ENCODE measurements at regions not wholly inside any gene's neighbourhood (a gene's known extent, or its start where the extent isn't known, plus 50 kb on each side); places are given as distances from the start of the nearest gene placed in this dataset.

DNA sequence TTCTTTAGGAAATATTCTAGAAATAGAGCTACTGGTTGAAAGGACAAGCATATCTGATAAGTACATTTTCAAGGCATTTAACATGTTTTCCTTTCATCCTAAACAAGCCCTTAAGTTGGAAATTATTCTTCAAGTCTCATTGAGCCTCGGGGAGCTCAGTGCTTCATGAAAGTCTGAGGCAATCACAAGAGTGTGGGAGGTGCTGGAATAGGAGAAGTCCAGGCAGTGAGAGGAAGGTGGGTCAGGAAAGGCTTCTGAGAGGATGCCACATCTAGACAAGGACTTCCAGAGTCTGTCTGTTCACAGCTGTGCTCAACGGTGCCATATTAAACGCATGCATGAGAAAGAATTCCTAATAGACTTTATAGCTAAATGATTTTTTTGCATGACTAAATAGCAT is 69.8 kb downstream of the CD83 start:
- DNase-seq, result peak; percentile 18 to 37

DNA sequence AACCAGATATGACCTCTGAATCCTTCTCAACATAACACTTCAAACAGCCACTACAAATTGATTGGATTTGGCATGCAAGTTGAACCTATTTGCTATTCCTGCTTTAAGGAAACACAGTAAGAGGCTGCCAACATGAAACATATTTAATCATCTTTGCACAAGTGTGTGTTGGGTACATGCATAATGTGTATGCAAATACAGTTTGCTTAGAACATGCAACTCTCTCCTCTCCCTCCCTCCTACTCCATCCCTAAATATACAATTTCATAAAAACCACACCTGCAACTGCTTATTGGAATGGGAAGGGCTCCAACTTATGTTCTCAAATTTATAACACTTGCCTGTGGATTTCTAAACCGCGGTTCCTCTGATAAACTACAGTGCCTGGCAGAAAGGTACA is 71.5 kb downstream of the CD83 start:
- DNase-seq, result no peak

DNA sequence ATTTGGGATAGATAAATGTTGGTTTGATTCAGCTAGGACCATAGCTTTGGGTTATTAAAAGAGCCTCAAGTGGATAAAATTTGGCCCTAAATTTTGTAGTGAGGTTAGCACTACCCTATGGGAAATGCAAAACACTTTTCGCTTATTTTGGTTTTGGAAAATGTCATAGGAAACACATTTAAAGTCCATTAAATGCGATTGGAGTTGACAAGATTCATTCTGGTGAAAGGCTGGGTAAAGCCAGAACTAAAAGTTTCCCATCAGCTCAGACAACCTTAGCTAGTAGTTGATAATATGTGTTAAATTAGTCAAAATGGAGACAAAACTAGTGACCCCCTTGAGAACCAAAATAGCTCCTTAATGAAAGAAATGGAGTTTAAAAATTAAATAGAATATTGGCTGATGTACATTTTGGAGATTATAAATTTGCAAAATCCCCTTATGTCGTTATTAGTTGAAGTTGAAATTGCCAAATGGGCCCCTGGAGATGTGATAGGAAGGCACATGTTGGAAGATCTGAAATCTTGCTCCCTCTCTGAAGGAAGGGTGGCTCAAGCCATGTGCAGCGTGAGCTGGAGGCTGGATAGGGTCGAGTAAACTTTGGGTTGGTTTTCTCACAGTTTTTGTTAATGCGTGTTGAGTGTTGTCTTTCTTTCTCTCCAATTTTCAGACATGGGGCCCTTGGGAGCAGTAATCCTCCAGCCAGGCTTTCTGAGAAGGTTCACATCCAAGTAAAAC is 72.8 kb downstream of the CD83 start:
- no peak for DNase-seq

DNA sequence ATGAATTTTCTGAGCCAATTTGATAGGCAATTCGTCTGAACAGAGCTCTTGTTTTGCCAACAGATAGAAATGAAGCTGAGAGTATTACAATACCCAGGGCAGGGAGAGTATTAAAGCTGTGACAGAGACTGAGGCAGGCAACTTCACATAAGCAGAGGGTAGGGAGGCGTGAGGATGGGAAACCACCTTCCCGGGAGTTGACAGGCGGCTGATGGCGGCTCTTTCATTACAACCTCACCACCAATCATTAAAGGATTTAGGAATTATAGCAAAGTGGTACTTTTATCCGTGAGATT is 73.3 kb downstream of the CD83 start:
- DNase-seq, result no peak

DNA sequence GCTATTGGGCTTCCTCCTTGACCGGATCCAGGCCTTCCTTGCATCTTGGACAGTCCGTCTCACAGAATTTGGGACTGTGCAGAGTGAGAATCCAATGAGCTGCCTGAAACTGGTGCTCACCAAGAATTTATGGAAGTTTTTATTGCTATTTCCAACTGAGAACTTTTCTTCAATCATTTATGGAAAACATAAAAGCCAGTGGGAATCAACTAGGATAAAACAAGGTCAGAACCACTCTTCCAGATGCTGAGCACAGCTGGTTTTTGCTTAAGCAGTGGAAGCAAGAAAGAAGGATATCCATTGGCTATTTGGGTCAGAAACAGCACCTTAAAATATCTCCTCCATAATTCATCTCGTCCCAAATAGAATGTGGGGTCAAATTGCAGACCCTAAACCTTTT is 74.2 kb downstream of the CD83 start:
- no peak for DNase-seq

DNA sequence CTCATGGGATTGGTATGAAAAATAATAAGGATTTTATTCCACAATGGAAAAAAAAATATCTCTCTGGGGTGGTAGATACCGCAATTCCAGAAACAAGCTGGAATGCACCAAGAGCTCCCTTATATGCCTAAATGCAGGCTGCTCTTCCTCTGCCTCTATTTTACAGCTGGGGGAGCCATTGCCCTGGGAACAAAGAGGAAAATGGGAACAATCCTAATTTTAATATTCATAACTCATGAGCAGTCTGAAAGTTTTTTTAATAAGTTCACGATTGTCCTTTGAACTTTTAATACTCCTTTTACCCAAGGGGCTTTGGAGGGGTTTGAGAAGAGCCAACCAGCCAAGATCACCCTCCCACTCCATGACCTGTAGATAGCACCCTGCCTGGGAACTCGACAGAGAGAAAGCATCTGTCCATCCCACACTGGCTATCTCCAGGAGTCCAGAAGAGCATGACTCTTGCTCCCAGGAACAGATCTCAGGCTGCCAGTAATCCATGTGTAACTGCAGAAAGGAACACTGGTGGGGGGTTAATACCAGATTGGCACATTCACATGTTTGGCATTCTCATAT is 74.7 kb downstream of the CD83 start:
- no peak for DNase-seq

DNA sequence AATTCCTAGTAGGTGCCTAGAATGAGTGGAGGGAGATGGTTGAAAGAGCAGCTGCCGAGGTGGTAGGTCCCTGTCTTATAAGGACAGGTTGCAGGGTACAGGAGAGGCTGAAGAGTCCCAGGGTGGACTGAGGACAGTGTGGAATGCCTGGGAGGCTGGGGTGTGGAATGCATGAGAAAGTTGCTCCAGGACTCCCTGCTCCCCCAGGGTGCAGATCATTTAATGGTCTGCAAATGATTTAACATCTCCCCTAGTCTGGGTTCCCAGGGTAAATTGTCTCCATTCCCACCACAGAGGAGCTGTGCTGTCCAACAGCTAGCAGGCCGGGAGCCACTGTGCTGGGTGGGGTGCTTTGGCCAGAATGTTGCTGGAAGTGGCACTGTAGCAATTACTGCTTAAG is 76.0 kb downstream of the CD83 start:
- DNase-seq, result no peak

DNA sequence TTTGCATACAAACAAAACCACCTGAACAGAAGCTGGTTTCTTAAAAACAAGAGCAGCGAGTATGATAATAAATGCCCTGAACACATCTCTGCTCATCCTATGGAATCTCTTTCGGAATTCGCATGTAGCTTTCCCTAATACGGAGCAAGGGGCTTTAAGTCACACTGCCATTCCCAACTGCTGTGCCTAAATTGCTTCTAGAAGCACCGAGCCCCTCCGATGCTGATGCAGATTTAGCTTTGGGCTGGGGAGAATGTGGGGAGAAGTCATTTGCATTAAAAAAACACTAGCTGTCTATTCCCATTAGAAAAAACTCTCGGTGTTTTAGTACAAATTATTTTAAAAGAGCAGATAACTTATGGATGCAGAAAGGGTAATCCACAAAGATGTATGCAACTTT is 76.9 kb downstream of the CD83 start:
- no peak for DNase-seq

DNA sequence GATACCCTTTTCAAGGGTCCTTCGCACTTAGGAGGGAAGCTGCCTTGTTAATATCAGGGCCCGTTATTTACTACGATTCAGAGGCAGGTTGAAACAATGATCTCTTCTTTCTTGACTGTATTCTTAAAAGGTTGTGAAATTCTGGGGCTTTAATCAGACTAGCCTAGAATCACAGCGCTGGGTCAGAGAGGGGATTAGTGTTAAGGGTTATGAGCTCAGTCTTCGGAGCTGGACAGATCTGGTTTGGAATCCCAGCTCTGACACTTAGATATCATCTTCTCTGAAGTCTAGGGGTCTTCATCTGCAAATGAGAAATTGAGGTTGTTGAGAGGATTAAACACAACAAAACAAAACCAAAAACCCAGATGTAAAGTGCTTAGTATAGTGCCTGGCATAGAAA is 77.4 kb downstream of the CD83 start:
- DNase-seq, result no peak

DNA sequence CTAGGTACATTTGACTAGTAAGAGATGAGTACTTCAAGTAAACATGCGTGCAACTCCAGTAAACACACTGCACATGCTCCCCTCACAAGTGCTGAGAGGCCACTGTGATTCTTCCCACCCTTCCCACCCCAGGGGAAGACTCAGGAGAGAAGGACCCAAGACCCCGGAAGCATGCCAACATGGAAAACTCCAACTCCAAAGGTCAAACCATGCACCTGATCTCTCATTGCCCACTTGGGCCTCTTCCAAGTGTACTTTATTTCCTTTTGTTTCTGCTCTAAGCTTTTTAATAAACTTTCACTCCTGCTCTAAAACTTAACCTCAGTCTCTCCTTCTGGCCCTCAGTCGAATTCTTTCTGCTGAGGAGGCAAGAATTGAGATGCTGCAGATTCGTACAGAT is 78.5 kb downstream of the CD83 start:
- no peak for DNase-seq

DNA sequence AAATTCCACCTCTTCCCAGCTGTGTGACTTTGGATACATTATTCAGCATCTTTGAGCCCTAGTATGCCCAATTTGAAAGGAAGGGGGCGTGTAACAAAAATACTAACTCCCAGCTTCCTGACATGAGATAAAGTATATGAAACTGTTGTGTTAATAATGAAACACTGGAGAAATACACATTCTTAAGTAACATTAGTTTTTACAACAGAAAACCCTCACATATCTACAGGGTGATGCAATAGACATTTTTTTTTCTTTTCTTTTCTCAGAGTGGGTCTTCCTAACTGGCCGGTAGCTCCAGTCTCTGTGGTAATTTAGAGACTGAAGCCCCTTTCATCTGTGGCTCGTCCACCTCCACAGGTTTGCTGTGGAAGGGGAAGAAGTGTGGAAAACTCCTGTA is 79.5 kb downstream of the CD83 start:
- DNase-seq, result no peak

DNA sequence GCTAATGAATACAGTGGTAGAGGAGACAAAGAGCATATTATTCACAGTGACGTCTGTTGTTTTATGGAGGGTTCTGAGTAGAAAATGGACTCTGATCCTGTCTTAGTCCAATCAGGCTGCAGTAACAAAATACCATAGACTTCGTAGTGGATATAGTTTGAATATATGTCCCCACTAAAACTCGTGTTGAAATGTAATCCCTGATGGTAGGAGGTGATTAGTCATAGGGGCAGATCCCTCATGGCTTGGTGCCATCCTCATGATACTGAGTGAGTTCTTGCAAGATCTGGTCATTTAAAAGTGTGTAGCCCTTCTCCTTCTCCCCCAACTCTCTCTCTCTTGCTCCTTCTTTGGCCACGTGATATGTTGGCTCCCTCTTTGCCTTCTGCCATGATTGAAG is 82.5 kb downstream of the CD83 start:
- DNase-seq, result no peak

DNA sequence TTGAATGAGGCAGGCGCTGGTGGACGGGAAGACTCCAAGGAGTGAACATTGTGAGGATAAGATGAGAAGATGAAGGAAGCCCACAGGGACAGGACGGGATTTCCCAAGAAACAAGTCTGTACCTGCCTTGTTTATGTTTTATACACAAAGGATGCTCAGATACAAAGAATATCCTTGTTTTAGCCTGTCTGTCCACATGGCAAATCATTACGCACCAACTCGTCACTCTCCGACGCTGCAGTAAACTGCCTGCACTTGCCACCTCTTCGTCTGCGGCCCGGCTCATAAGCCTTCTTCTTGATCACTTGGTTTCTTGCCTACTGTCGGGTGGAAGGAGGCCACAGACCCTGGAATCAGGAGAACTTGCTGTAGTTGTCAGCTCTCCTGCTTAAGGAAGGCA is 85.4 kb downstream of the CD83 start:
- DNase-seq, result no peak

DNA sequence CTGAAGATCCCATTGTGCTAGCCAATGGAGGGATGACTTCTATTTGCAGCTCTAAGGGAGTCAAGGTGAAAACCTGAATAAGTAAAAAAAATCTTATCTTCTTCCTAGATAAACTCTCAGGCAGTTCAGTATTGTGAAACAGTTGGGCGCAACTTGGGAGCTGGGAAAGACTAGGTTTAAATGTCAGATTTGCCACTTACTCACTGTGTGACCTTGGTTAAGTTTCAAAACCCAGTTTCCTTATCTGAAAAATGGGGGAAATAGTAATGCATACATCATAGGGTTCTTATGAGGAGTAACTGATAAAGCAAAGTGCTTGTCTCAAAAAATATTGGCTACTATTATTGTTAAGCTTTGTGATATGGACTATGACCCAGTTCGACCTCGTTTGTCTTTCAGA is 88.8 kb downstream of the CD83 start:
- DNase-seq, result no peak

DNA sequence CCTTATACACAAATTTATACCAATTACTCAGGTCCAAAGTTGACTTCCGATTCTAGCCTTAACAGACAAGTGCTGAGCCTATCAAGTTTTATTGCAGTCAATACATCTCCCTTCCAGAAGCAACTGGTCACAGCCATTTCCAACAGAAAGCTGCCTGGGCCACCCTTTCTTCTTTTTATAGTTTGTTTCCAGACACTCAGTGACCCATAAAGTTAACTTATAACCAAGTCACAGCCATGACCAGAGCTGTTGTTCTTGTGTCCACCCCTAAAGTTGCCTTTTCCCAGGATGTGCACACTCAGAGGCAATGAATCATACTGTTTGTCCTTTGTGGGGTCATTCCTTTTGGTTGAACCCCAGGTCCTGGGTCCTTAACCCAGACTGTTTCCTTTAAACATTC is 89.9 kb downstream of the CD83 start:
- DNase-seq, result no peak

DNA sequence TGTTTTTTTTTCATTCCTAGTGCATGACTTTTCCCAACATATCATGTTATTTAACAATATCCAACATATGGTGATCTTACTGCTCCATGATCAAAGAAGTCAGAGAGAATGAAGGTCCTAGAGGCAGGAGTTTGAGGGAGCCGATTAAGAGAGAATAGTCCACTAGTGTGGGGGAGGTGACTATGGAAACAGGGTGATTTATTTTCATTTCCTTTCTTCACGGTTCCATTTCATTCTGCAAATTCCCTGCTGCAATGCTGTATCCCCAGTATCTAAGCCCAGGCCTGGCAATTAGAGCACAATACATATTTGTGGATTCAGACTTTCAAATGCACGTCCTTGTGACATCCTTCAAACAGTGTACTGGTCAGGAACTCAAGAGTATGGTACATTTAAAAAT is 91.4 kb downstream of the CD83 start:
- no peak for DNase-seq

DNA sequence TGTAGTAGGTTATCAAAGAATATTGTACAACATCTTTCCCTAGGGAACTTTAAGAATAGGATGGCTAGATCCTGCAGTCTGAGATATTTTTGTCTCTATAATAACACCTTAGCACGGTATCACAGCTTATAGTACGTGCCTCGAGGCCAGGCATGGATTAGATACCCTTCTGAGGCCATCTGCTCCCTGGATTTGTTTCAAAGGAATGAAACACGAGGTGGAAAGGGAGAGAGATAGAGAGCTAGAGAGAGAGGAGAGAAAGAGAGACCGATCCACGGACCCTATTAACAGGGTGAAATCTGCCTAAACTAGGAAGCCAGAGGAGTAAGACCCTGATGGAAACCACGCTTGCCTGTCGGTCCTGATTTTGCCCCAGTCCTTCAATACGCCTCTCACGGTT is 92.5 kb downstream of the CD83 start:
- no peak for DNase-seq

DNA sequence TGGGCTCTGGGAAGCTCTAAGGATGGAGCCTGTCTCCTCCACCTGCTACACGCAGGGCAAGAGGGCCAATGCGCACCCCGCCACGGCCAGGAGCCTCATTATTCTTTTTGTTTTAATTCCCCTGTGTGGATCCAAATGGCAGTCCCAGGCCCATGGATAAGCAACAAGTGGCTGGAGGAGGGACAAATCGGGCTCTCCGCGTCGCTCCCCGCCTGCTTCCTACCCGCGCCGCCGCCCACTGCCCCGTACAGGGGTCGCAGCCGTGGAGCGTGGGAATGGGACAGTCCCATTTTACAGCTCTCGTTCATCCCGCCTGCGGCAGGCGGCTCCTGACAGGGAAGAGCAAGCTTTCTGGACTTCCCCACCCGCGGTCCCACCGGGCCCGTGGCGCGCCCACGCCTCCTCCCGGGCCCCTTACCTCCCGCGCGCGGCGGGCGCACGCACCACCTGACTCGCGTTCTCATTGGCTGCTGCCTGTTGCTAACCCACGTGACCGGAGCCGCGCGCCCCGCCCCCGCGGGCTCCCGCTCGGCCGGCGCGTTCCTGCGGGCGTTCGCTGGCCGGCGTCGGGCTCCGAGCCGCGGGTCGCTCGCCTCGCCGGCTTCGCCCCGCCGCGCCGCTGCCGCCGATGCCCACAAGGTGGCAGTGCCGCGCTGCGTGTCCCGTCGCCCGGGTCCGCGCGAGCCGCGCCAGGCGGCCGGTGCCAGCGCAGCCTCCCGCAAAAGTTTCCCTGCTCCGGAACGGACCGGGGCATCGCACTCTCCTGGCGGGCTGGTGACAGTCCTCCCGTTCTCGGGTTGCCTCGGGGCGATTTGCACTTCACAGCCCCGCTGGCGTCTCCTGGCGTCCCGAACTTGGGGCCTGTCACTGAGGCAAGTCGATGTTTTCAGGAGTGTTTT is 93.3 kb downstream of the CD83 start:
- DNase-seq, result peak; percentile 89 to 90

DNA sequence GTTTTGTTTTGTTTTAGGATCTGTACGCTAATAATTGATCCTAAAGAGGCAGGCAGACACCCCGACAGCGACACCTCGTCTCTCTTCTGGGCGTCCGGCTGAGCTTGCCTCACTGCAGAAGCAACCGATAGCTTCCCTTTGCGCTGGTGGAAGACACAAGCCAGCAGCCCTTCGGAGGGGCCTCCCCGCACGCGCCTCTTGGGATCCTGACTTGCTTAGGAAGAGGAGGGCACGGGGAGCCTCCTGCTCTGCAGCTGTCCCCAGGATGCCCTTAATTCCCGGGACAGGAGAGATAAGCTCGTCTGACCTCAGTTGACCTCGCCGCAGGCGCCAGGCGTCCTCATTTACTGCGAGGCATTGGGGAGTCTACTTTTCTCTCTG is 94.0 kb downstream of the CD83 start:
- peak; percentile 75 for DNase-seq

DNA sequence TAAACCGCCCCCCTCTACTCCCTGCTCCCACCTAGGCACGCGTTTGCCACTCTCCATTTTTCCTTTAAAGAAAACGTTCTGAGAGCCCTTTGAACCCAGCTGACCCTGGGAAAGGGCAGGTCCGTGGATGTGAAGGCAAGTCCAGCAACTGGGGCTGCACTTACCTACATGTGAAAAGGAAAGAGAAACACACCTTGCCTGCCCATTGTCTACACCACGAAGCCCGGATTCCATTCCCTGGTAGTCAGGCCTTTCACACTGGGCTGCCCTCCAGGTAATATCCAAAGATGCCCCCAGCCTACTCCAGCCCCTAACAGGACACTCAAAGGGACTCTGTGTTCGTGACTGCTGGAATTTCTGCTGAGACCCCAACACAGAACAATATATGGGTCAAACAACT is 94.4 kb downstream of the CD83 start:
- DNase-seq, result no peak

DNA sequence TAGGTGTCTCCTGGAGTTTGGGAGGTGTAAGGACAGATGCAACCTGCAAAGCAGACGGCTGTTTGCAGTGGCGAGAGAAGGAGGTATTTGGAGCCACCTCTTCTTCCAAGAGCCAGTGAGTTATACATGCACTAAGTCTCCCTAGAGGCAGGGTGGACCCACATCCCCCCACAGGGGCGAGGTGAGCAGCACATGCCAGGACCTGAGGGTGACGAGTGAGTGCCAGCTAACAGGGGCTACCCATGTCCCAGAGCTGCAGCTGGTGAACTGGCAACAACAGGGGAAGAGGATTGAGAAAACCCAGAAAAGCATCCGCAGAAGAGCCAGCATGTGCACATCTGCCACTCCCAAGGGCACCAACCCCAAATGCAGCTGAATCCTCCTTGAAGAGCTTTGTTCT is 95.1 kb downstream of the CD83 start:
- no peak for DNase-seq

DNA sequence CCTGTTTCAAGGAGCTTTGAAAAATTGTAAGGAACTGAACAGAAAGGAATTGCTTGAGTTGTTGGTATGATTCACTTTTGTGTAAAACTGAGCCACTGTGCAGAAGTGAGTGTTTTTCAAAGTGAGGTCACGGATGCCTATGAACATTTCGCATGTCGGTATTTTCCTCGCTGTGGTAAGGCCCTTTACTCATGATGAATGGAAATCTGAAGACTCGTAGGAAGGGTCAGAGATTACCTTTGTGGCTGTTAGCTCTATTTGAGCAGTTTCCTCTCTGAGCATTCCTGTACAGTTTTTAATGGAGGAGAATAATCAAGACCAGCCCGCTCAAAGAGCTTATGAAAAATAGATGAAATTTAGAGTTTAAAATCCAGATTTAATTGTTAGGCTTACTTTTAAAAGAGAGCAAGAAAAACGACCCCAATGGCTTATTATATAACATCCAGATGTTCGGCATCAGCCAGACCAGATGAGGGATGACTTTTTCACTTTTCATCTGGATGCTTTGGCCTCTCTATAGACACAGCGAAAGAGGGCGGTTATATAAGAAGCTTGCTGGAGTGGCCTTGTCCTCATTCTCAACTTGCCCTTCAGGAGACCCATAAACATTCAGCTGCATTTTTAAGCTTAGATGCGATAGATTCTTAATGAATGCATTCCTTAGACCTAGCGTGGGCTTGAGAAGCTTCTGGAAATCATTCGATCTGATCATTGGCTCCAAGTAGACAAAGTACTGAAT is 99.5 kb downstream of the CD83 start:
- no peak for DNase-seq

DNA sequence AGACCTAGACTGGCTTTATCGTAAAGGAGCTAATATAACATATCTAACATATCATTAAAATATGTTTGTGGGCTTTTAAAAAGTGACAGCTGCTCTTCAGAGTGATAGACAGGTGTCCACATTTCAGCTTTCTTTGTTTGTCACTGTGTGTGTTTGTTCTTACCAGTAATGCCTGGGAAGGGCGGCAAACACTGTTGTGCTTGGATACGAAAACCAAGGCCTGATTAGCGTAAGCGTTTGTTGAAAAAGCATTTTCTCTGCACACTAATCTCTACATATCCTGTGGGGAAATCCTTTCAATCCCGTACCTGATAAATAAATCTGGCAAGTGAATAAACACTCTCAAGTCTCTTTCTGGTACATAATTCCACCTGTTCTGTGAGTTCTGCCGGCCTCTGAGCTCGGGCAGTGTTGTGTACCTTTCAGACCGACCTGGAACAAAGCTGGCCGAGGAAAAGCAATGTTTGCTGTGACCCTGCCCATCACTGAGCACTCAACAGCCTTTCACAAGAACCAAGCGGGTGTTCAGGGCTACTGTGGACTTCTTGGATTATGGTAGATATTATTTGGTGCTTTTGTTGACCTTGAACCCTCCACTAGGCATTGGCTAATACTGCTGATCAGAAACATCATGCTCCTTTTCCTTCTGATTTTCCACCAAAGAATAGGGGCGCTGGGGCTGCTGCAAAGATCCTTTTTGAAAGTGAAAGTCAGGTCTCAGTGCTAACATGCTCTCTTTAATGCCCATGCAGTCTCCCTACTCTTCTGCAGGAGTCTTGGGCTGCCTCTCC is 100.4 kb downstream of the CD83 start:
- DNase-seq, result no peak

All from Kasumi-1 (cell line).